ENCODE measurements at regions not wholly inside any gene's neighbourhood (a gene's known extent, or its start where the extent isn't known, plus 50 kb on each side); places are given as distances from the start of the nearest gene placed in this dataset.

- Histone ChIP-seq H3K27me3 (ENCODE audit: control insufficient read depth in 1 of 2, insufficient read depth in 2 of 2, low read length in 2 of 2) (no peaks in the 10 kb centered on the region), H3K9me3 (ENCODE audit: control insufficient read depth in 1 of 2, low read length in 2 of 2) (no peaks in the 10 kb centered on the region), H3K27ac (ENCODE audit: low read depth, low read length) (no peak overlapping the region), H3K9ac (ENCODE audit: low read depth in 1 of 2, low read length in 2 of 2) (no peak overlapping the region), H3K36me3 (ENCODE audit: control insufficient read depth in 1 of 2, insufficient read depth in 2 of 2, low read length in 2 of 2) (no peaks in the 10 kb centered on the region), H3K4me3 (ENCODE audit: low read depth in 1 of 2, low read length in 2 of 2) (no peak overlapping the region), H3K4me1 (ENCODE audit: control insufficient read depth in 1 of 2, insufficient read depth in 2 of 2, low read length in 2 of 2) (peaks cover 0 to 3% of the 10 kb centered on the region in 2 donors)
Measured at GRCh38 chr6:34618430-34619182, 62.5 kb upstream of the SPDEF start.

GRCh38 chr6:34617231-34617630, 61.1 kb upstream of the SPDEF start:
- H3K9ac ChIP-seq (ENCODE audit: low read depth in 1 of 2, low read length in 2 of 2), result no peak overlapping the region
- no peaks in the 10 kb centered on the region for H3K9me3 ChIP-seq (ENCODE audit: control insufficient read depth in 1 of 2, low read length in 2 of 2)
- no peak overlapping the region for H3K27ac ChIP-seq (ENCODE audit: low read depth, low read length)
- H3K36me3 ChIP-seq (ENCODE audit: control insufficient read depth in 1 of 2, insufficient read depth in 2 of 2, low read length in 2 of 2), result no peaks in the 10 kb centered on the region
- no peak overlapping the region for H3K4me3 ChIP-seq (ENCODE audit: low read depth in 1 of 2, low read length in 2 of 2)
- no peaks in the 10 kb centered on the region for H3K27me3 ChIP-seq (ENCODE audit: control insufficient read depth in 1 of 2, insufficient read depth in 2 of 2, low read length in 2 of 2)
- H3K4me1 ChIP-seq (ENCODE audit: control insufficient read depth in 1 of 2, insufficient read depth in 2 of 2, low read length in 2 of 2), result peaks cover 0 to 3% of the 10 kb centered on the region in 2 donors

GRCh38 chr6:34616227-34616585, 60.1 kb upstream of the SPDEF start:
- H3K9me3 ChIP-seq (ENCODE audit: control insufficient read depth in 1 of 2, low read length in 2 of 2), result no peaks in the 10 kb centered on the region
- peaks cover 0 to 10% of the 10 kb centered on the region in 2 donors for H3K4me1 ChIP-seq (ENCODE audit: control insufficient read depth in 1 of 2, insufficient read depth in 2 of 2, low read length in 2 of 2)
- no peak overlapping the region for H3K9ac ChIP-seq (ENCODE audit: low read depth in 1 of 2, low read length in 2 of 2)
- H3K27me3 ChIP-seq (ENCODE audit: control insufficient read depth in 1 of 2, insufficient read depth in 2 of 2, low read length in 2 of 2), result no peaks in the 10 kb centered on the region
- no peak overlapping the region for H3K27ac ChIP-seq (ENCODE audit: low read depth, low read length)
- no peak overlapping the region for H3K4me3 ChIP-seq (ENCODE audit: low read depth in 1 of 2, low read length in 2 of 2)
- H3K36me3 ChIP-seq (ENCODE audit: control insufficient read depth in 1 of 2, insufficient read depth in 2 of 2, low read length in 2 of 2), result no peaks in the 10 kb centered on the region

GRCh38 chr6:34615574-34616226, 59.6 kb upstream of the SPDEF start:
- Histone ChIP-seq H3K9me3 (ENCODE audit: control insufficient read depth in 1 of 2, low read length in 2 of 2) (no peaks in the 10 kb centered on the region), H3K27ac (ENCODE audit: low read depth, low read length) (no peak overlapping the region), H3K27me3 (ENCODE audit: control insufficient read depth in 1 of 2, insufficient read depth in 2 of 2, low read length in 2 of 2) (no peaks in the 10 kb centered on the region)

GRCh38 chr6:34610819-34611477, 54.8 kb upstream of the SPDEF start:
- Histone ChIP-seq H3K9me3 (ENCODE audit: control insufficient read depth in 1 of 2, low read length in 2 of 2) (no peaks in the 10 kb centered on the region), H3K27ac (ENCODE audit: low read depth, low read length) (no peak overlapping the region), H3K4me3 (ENCODE audit: low read depth in 1 of 2, low read length in 2 of 2) (no peak overlapping the region), H3K36me3 (ENCODE audit: control insufficient read depth in 1 of 2, insufficient read depth in 2 of 2, low read length in 2 of 2) (peaks cover 3% of the 10 kb centered on the region in 2 donors), H3K9ac (ENCODE audit: low read depth in 1 of 2, low read length in 2 of 2) (no peak overlapping the region), H3K4me1 (ENCODE audit: control insufficient read depth in 1 of 2, insufficient read depth in 2 of 2, low read length in 2 of 2) (peaks cover 6 to 7% of the 10 kb centered on the region in 2 donors), H3K27me3 (ENCODE audit: control insufficient read depth in 1 of 2, insufficient read depth in 2 of 2, low read length in 2 of 2) (no peaks in the 10 kb centered on the region)

More at GRCh38 chr6:34615574-34616226, 59.6 kb upstream of the SPDEF start:
- no peak overlapping the region for H3K4me3 ChIP-seq (ENCODE audit: low read depth in 1 of 2, low read length in 2 of 2)
- H3K4me1 ChIP-seq (ENCODE audit: control insufficient read depth in 1 of 2, insufficient read depth in 2 of 2, low read length in 2 of 2), result peaks cover 2 to 10% of the 10 kb centered on the region in 2 donors
- no peak overlapping the region for H3K9ac ChIP-seq (ENCODE audit: low read depth in 1 of 2, low read length in 2 of 2)
- no peaks in the 10 kb centered on the region for H3K36me3 ChIP-seq (ENCODE audit: control insufficient read depth in 1 of 2, insufficient read depth in 2 of 2, low read length in 2 of 2)

- Histone ChIP-seq H3K9me3 (ENCODE audit: control insufficient read depth in 1 of 2, low read length in 2 of 2) (no peaks in the 10 kb centered on the region), H3K36me3 (ENCODE audit: control insufficient read depth in 1 of 2, insufficient read depth in 2 of 2, low read length in 2 of 2) (peaks cover 7 to 10% of the 10 kb centered on the region in 2 donors), H3K9ac (ENCODE audit: low read depth in 1 of 2, low read length in 2 of 2) (no peak overlapping the region), H3K4me3 (ENCODE audit: low read depth in 1 of 2, low read length in 2 of 2) (no peak overlapping the region), H3K4me1 (ENCODE audit: control insufficient read depth in 1 of 2, insufficient read depth in 2 of 2, low read length in 2 of 2) (peaks cover 6 to 7% of the 10 kb centered on the region in 2 donors), H3K27me3 (ENCODE audit: control insufficient read depth in 1 of 2, insufficient read depth in 2 of 2, low read length in 2 of 2) (no peaks in the 10 kb centered on the region), H3K27ac (ENCODE audit: low read depth, low read length) (no peak overlapping the region)
Measured at GRCh38 chr6:34608321-34609091, 52.4 kb upstream of the SPDEF start.

GRCh38 chr6:34606477-34607265, 50.5 kb upstream of the SPDEF start:
- no peaks in the 10 kb centered on the region for H3K27me3 ChIP-seq (ENCODE audit: control insufficient read depth in 1 of 2, insufficient read depth in 2 of 2, low read length in 2 of 2)
- H3K36me3 ChIP-seq (ENCODE audit: control insufficient read depth in 1 of 2, insufficient read depth in 2 of 2, low read length in 2 of 2), result peaks cover 10 to 11% of the 10 kb centered on the region in 2 donors
- no peak overlapping the region for H3K4me3 ChIP-seq (ENCODE audit: low read depth in 1 of 2, low read length in 2 of 2)
- H3K27ac ChIP-seq (ENCODE audit: low read depth, low read length), result no peak overlapping the region
- H3K9ac ChIP-seq (ENCODE audit: low read depth in 1 of 2, low read length in 2 of 2), result no peak overlapping the region
- H3K9me3 ChIP-seq (ENCODE audit: control insufficient read depth in 1 of 2, low read length in 2 of 2), result no peaks in the 10 kb centered on the region
- peaks cover 11 to 12% of the 10 kb centered on the region in 2 donors for H3K4me1 ChIP-seq (ENCODE audit: control insufficient read depth in 1 of 2, insufficient read depth in 2 of 2, low read length in 2 of 2)

All from duodenal mucosa (tissue), 2 donors.